ENCODE measurements at regions not wholly inside any gene's neighbourhood (a gene's known extent, or its start where the extent isn't known, plus 50 kb on each side); places are given as distances from the start of the nearest gene placed in this dataset.

DNA sequence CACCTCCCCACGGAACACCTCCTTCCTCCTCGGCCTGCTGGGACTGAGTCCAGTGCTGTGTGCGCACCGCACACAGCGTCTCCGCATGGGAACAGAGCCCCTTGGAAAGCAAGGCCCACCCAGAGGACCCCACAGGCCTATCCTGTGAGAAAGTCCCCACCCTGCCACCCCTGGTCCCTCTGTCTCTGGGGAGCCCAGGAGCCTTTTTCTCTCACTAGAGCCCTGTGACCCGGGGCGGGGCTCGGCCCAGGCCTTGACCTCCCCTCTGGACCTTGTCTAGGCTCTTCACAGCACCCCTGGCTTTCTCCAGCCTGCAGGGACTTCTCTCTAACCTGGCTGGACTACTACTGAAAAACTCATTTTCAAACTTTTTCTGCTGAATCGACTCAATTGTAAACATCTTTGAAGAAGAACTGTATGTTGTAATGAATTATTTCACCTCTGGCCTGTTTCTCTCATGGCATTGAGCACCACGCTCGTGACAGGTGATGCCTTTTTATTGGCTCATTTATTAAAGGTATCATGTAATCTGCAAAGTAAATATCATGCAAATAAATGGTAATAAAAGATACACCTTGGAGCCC, 89.2 kb downstream of the IRX1 start:
- Mint-ChIP-seq H3K9me3 (ENCODE audit: insufficient read depth) (peaks cover 2% of the 10 kb centered on the region), H3K4me3 (no peak overlapping the region), H3K27ac (no peak overlapping the region), H3K4me1 (no peaks in the 10 kb centered on the region), H3K27me3 (no peaks in the 10 kb centered on the region)
- H3K79me2 ChIP-seq (ENCODE audit: control insufficient read depth, insufficient read depth, low read length) = no peaks in the 10 kb centered on the region
- intact Hi-C loops (cut with micrococcal nuclease) = no loop called here
- no peaks in the 10 kb centered on the region for H4K20me1 ChIP-seq (ENCODE audit: control insufficient read depth, insufficient read depth, low read length, poor library complexity, severe bottlenecking)
- WGBS (ENCODE audit: insufficient coverage) = 97% methylated on average over 9 of the region's 12 CpGs
- H3K4me3 ChIP-seq (ENCODE audit: control extremely low read depth in 1 of 5, extremely low read depth in 1 of 5, insufficient read depth in 1 of 5, low read depth in 2 of 5, low read length in 4 of 5) = no peak overlapping the region
- peaks cover 0 to 10% (median 0%) of the 10 kb centered on the region in 3 donors for H3K9me3 ChIP-seq (ENCODE audit: control extremely low read depth in 1 of 3, control insufficient read depth in 2 of 3, insufficient read depth in 1 of 3, low read length in 2 of 3)
- H3K4me2 ChIP-seq (replicated peaks; ENCODE audit: low read depth, low read length, poor library complexity, severe bottlenecking) = no peak overlapping the region
- no peaks in the 10 kb centered on the region for H3K36me3 ChIP-seq (replicated peaks in 1 of 2; ENCODE audit: control extremely low read depth in 1 of 2, control insufficient read depth in 1 of 2, extremely low read depth in 1 of 2, insufficient read depth in 2 of 2, low read length in 1 of 2)
- H2AFZ ChIP-seq (ENCODE audit: insufficient read depth, low read depth, low read length, poor library complexity, severe bottlenecking) = no peak overlapping the region
- ATAC-seq (ENCODE audit: low read depth) = no peak
- CTCF ChIA-PET = no interaction called here
- no peaks in the 10 kb centered on the region for H3K27me3 ChIP-seq (replicated peaks in 1 of 4; ENCODE audit: control extremely low read depth in 1 of 4, control insufficient read depth in 3 of 4, insufficient read depth in 4 of 4, low read length in 3 of 4)
- no peaks in the 10 kb centered on the region for H3K4me1 ChIP-seq (ENCODE audit: control insufficient read depth in 2 of 2, insufficient read depth in 2 of 2, low read length in 2 of 2)
- no peak overlapping the region for H3K9ac ChIP-seq (ENCODE audit: low read length)
- POLR2A ChIA-PET = no interaction called here
- DNase-seq = no peak
- no peak overlapping the region for H3K27ac ChIP-seq (ENCODE audit: low read length in 2 of 2)
- TF ChIP-seq EZH2 (IDR thresholded peaks at IDR 0.05; ENCODE audit: borderline replicate concordance, insufficient read depth, low read depth, low read length, poor library complexity, severe bottlenecking) = no peak
- TF ChIP-seq, protein P1, sequence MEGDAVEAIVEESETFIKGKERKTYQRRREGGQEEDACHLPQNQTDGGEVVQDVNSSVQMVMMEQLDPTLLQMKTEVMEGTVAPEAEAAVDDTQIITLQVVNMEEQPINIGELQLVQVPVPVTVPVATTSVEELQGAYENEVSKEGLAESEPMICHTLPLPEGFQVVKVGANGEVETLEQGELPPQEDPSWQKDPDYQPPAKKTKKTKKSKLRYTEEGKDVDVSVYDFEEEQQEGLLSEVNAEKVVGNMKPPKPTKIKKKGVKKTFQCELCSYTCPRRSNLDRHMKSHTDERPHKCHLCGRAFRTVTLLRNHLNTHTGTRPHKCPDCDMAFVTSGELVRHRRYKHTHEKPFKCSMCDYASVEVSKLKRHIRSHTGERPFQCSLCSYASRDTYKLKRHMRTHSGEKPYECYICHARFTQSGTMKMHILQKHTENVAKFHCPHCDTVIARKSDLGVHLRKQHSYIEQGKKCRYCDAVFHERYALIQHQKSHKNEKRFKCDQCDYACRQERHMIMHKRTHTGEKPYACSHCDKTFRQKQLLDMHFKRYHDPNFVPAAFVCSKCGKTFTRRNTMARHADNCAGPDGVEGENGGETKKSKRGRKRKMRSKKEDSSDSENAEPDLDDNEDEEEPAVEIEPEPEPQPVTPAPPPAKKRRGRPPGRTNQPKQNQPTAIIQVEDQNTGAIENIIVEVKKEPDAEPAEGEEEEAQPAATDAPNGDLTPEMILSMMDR (IDR thresholded peaks at IDR 0.05) = no peak

DNA sequence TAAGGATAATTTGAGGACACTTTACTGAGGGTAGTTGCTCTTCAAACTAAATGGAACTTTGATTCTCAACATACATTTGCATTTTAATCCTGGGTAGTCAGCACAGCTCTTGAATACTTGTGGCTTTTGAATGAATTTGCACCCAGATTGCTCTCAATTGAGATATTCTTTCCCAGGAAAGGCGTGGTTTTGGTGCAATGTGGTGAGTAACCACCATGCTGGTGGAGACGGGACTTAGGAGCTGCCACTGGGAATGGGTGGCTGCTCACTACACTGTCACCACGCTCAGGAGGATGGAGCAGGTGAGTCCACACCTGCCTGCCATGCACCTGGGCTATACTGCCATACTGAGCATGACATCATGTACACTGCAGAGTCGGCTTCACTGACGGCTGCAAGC, 99.2 kb downstream of the IRX1 start:
- no peaks in the 10 kb centered on the region for H4K20me1 ChIP-seq (ENCODE audit: control insufficient read depth, insufficient read depth, low read length, poor library complexity, severe bottlenecking)
- no peaks in the 10 kb centered on the region for H3K27me3 ChIP-seq (replicated peaks in 1 of 4; ENCODE audit: control extremely low read depth in 1 of 4, control insufficient read depth in 3 of 4, insufficient read depth in 4 of 4, low read length in 3 of 4)
- H3K79me2 ChIP-seq (ENCODE audit: control insufficient read depth, insufficient read depth, low read length) = no peaks in the 10 kb centered on the region
- H2AFZ ChIP-seq (ENCODE audit: insufficient read depth, low read depth, low read length, poor library complexity, severe bottlenecking) = no peak overlapping the region
- no peak overlapping the region for H3K27ac Mint-ChIP-seq
- intact Hi-C loops (cut with micrococcal nuclease) = no loop called here
- H3K4me3 Mint-ChIP-seq = no peak overlapping the region
- WGBS (ENCODE audit: insufficient coverage) = 84% methylated on average over 5 of the region's 5 CpGs
- CTCF ChIA-PET = no interaction called here
- H3K9ac ChIP-seq (ENCODE audit: low read length) = no peak overlapping the region
- H3K4me1 Mint-ChIP-seq = no peaks in the 10 kb centered on the region
- H3K9me3 ChIP-seq (ENCODE audit: control extremely low read depth in 1 of 3, control insufficient read depth in 2 of 3, insufficient read depth in 1 of 3, low read length in 2 of 3) = peaks cover 0 to 17% (median 0%) of the 10 kb centered on the region in 3 donors
- H3K27ac ChIP-seq (ENCODE audit: low read length in 2 of 2) = no peak overlapping the region
- H3K27me3 Mint-ChIP-seq = no peaks in the 10 kb centered on the region
- no peak overlapping the region for H3K4me2 ChIP-seq (replicated peaks; ENCODE audit: low read depth, low read length, poor library complexity, severe bottlenecking)
- H3K36me3 ChIP-seq (replicated peaks in 1 of 2; ENCODE audit: control extremely low read depth in 1 of 2, control insufficient read depth in 1 of 2, extremely low read depth in 1 of 2, insufficient read depth in 2 of 2, low read length in 1 of 2) = no peaks in the 10 kb centered on the region
- H3K4me3 ChIP-seq (ENCODE audit: control extremely low read depth in 1 of 5, extremely low read depth in 1 of 5, insufficient read depth in 1 of 5, low read depth in 2 of 5, low read length in 4 of 5) = no peak overlapping the region
- POLR2A ChIA-PET = no interaction called here
- no peak for DNase-seq
- TF ChIP-seq, protein P1 (IDR thresholded peaks at IDR 0.05) = no peak
- no peak for TF ChIP-seq EZH2 (IDR thresholded peaks at IDR 0.05; ENCODE audit: borderline replicate concordance, insufficient read depth, low read depth, low read length, poor library complexity, severe bottlenecking)
- no peak for ATAC-seq (ENCODE audit: low read depth)
- H3K4me1 ChIP-seq (ENCODE audit: control insufficient read depth in 2 of 2, insufficient read depth in 2 of 2, low read length in 2 of 2) = no peaks in the 10 kb centered on the region
- peaks cover 4% of the 10 kb centered on the region for H3K9me3 Mint-ChIP-seq (ENCODE audit: insufficient read depth)
